Pancreas (tissue), 10 donors: ENCODE measurements at regions not wholly inside any gene's neighbourhood (a gene's known extent, or its start where the extent isn't known, plus 50 kb on each side); places are given as distances from the start of the nearest gene placed in this dataset.

ENCODE experiments used
- ATAC-seq, 4 donors: fragments of 200-7000 bp; cut with Tn5 transposase; one replicate each; pipeline versions ENCODE4 v1.8.0 to v1.9.1; 2020; ENCODE audit warnings: mild to moderate bottlenecking in 4 of 4, moderate library complexity in 4 of 4
- DNase-seq, 6 donors: peaks; one replicate each; pipeline ENCODE4 v3.0.0-alpha.2; 2020
- FAIRE-seq: peaks from 2 replicates; lab custom pipeline; 2012; peaks lifted over from hg19 to GRCh38; lab: Jason Lieb, UNC
- H3K27ac ChIP-seq, 4 donors: fragments of 200-600 bp; sonication (generic); 1 replicate in 3 of 4; 2 replicates in 1 of 4; pipeline versions ENCODE4 v1.5.0 to v1.8.0; 2020
- H3K27me3 ChIP-seq, 4 donors: fragments of 200-600 bp; one replicate each; pipeline ENCODE4 v1.8.0; 2021
- H3K36me3 ChIP-seq, 3 donors: fragments of 200-600 bp; sonication (generic) in 1 of 3; one replicate each; pipeline versions ENCODE4 v1.5.0 to v1.8.0; 2020 to 2021
- H3K4me1 ChIP-seq, 3 donors: fragments of 200-600 bp; one replicate each; pipeline ENCODE4 v1.8.0; 2021
- H3K4me3 ChIP-seq, 4 donors: fragments of 200-600 bp; sonication (generic) in 2 of 4; one replicate each; pipeline versions ENCODE4 v1.5.0 to v1.8.0; 2020 to 2021
- H3K9me3 ChIP-seq, 4 donors: fragments of 200-600 bp; one replicate each; pipeline ENCODE4 v1.8.0; 2021
- WGBS, 2 donors: extraction: QIAGEN DNeasy Blood & Tissue Kit; methylation state at CpG; one replicate each; pipeline ENCODE4 v1.1.7; 2013; 5-methylcytosine and 5-hydroxymethylcytosine counted together
- intact Hi-C, 3 donors: fragments of 100-400 bp; cut with DNase I; formaldehyde crosslinking; loops; one replicate each; pipeline versions ENCODE4 v1.11.1 to v1.14.2; 2022
- TF ChIP-seq, protein P1 (sequence below), 4 donors: fragments of 200-600 bp; sonication (generic) in 3 of 4; IDR thresholded peaks; one replicate each; pipeline versions ENCODE4 v1.5.0 to v1.8.0; 2021; ENCODE audit warnings: antibody characterized with exemption in 4 of 4
- donor health status: healthy with polysubstance abuse.
- donor health status: DM: no; HTN: no; CAD: no; lungs with moderate emphysema.
- donor health status: DM: no; HTN: no; CAD: no.
- donor health status: control.
- donor health status: control.
- donor health status: Bipolar disorder and iron deficiency.
- donor health status: DM: yes; HTN: yes; CAD: no.
- donor health status: DM: no; HTN: no; CAD: no.
- donor health status: DM: no; HTN: no; CAD: no.
- donor health status: DM: yes; HTN: yes; CAD: no.

DNA sequence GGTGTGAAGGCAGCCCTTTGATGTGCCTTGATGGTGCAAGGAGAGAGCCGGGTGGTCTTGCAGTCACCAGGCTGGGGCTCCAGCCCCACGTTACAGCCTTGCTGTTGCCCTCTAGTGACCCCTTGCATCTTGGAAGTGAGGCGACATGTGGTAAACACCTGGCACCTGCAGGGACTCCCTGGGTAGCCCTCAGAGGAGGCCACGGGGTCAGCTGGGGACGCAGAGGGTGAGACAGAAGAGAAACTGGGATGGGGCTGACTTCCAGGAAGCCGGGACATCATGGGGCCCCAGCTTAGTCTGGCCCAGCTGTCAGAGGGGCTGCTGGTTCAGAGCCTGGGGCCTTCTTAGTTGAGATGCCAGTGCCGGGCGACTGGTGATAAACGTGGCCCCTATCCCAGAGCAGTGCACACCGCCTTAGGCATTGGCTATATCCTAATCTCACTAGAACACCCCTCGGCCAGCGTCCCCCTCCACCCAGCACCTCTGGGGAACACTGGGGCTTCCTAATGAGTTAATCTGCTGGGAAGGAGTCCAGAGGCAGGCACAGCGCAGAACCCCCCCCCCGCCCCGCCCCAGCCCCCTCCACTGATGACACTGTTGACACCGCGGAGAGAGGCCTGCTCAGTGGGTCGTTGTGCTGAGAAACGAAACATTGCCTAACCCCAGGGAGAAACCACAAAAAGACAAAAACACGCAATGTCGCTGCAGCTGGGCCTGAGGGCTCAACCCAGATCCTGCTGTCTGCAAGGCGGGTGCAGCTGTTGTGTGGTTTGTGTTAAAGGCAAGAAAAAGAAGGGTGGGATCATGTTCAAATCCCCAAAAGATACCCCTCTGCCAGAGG, 60.5 kb upstream of the KLF13 start:
- H3K4me1 ChIP-seq: peaks cover 0 to 16% (median 0%) of the 10 kb centered on the region in 3 donors
- H3K27ac ChIP-seq: peak overlapping the region in 1 of 4 donors; percentile 8
- no peaks in the 10 kb centered on the region for H3K27me3 ChIP-seq
- no peaks in the 10 kb centered on the region for H3K9me3 ChIP-seq
- no peak for FAIRE-seq
- peak in 1 of 6 donors; percentile 41 for DNase-seq
- intact Hi-C loops: no loop called here
- no peak overlapping the region for H3K4me3 ChIP-seq
- H3K36me3 ChIP-seq: no peaks in the 10 kb centered on the region
- 80 to 87% methylated on average over 22 of the region's 22 CpGs for WGBS, 2 donors
- TF ChIP-seq, protein P1, sequence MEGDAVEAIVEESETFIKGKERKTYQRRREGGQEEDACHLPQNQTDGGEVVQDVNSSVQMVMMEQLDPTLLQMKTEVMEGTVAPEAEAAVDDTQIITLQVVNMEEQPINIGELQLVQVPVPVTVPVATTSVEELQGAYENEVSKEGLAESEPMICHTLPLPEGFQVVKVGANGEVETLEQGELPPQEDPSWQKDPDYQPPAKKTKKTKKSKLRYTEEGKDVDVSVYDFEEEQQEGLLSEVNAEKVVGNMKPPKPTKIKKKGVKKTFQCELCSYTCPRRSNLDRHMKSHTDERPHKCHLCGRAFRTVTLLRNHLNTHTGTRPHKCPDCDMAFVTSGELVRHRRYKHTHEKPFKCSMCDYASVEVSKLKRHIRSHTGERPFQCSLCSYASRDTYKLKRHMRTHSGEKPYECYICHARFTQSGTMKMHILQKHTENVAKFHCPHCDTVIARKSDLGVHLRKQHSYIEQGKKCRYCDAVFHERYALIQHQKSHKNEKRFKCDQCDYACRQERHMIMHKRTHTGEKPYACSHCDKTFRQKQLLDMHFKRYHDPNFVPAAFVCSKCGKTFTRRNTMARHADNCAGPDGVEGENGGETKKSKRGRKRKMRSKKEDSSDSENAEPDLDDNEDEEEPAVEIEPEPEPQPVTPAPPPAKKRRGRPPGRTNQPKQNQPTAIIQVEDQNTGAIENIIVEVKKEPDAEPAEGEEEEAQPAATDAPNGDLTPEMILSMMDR (IDR thresholded peaks at IDR 0.05): no peak
- peak in 2 of 4 donors; percentile 15 for ATAC-seq

DNA sequence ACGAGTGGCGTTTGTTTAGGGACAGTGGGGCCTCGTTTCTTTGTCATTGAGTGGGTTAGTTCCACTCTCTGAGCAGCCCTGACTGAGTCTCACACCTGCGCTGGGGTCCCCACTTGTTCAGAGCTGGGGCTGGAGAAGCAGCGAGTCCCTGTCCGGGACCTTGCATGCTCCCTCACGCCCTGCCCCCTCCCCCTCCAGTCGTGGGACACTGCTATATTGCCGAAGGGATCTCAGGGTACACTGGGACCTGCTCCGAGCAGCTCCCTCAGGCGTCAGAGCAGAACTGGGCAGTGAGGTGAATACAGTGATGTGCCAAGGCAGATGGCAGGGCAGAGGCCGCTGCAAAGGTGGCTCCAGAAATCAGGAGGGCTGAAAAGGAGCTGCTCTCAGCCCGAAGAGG, 59.9 kb upstream of the KLF13 start:
- intact Hi-C loops: no loop called here

DNA sequence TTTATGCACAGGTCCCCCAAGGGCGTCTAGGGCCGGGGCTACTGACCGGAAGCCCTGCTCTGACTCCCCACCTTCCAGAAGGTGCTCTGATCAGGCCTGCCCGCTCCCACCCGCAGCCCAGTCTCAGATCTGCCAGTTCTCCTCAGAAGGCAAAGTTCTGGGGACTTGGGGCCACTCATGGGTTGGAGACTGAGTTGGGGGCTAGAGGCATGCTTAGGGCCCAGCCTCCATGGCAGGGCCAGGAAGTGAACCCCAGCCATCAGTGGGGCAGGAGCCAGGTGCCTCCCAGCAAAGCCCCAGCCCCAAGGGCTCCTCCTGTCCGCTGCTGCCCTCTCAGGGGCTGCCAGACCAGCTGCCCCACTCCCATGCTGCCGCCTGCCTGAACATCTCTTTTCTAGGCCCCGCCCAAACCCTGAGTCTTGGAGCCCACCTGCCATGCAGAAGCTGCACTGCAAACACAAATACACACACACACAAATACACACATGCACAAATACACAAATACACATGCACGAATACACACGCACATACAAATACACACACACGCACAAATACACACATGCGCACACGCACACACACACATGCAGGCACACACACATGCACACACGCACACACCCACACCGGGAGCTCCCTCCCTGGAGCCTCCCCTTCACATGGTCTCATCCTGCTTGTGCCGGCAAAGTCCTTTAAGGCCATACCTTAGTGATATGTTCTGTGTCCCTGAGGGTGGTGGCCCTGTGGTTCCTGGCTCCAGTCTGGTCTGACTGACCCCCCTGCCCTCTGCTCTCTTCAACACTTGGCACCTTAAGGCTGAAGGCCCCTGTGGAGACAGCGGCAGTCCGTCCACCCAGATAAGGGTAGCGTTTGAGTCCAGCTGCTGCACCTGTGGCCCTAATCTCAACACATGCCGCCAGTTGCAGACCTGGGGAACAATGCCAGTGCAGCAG, 59.2 kb upstream of the KLF13 start:
- intact Hi-C loops: no loop called here
- no peaks in the 10 kb centered on the region for H3K27me3 ChIP-seq
- H3K4me3 ChIP-seq: no peak overlapping the region
- ATAC-seq: no peak
- no peaks in the 10 kb centered on the region for H3K36me3 ChIP-seq
- 76 to 80% methylated on average over 20 of the region's 20 CpGs for WGBS, 2 donors
- DNase-seq: peak in 3 of 6 donors; percentile 6 to 41 (median 13)
- no peak for FAIRE-seq
- peaks cover 0 to 16% (median 0%) of the 10 kb centered on the region in 3 donors for H3K4me1 ChIP-seq
- no peak overlapping the region for H3K27ac ChIP-seq
- TF ChIP-seq, protein P1 (IDR thresholded peaks at IDR 0.05): no peak
- no peaks in the 10 kb centered on the region for H3K9me3 ChIP-seq

More for the DNA sequence above, 59.9 kb upstream of the KLF13 start:
- no peaks in the 10 kb centered on the region for H3K27me3 ChIP-seq
- DNase-seq (no peak), ATAC-seq (no peak), FAIRE-seq (no peak)
- H3K4me3 ChIP-seq: no peak overlapping the region
- H3K27ac ChIP-seq: no peak overlapping the region
- no peaks in the 10 kb centered on the region for H3K36me3 ChIP-seq
- 83 to 91% methylated on average over 13 of the region's 13 CpGs for WGBS, 2 donors
- no peaks in the 10 kb centered on the region for H3K9me3 ChIP-seq
- TF ChIP-seq, protein P1 (IDR thresholded peaks at IDR 0.05): no peak
- H3K4me1 ChIP-seq: peaks cover 0 to 16% (median 0%) of the 10 kb centered on the region in 3 donors

DNA sequence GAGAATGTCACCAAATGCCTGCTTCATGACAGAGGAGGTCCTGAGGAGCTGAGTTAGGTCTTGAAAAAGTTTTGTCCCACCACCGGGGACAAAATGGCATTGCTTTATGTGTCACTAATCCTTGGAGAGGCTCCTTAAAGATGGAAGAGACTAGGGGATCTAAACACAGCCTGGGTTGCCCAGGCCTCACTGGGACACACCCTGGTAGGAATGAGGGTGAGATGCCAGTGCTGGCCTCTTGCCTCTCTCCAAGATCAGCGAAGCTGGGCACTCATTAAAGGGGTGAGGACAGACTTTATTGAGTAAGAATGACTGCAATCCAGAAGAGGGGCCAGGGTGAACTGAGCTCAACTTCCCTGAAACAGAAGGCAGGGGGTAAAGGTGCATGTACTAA, 58.5 kb upstream of the KLF13 start:
- no peak overlapping the region for H3K27ac ChIP-seq
- DNase-seq (peak in 1 of 6 donors; percentile 20), FAIRE-seq (no peak), ATAC-seq (no peak)
- no peaks in the 10 kb centered on the region for H3K9me3 ChIP-seq
- intact Hi-C loops: no loop called here
- 40 to 54% methylated on average over 2 of the region's 2 CpGs for WGBS, 2 donors
- H3K36me3 ChIP-seq: no peaks in the 10 kb centered on the region
- peaks cover 0 to 16% (median 0%) of the 10 kb centered on the region in 3 donors for H3K4me1 ChIP-seq
- H3K4me3 ChIP-seq: no peak overlapping the region
- TF ChIP-seq, protein P1 (IDR thresholded peaks at IDR 0.05): no peak
- H3K27me3 ChIP-seq: no peaks in the 10 kb centered on the region
